Kidney epithelial cell (primary cell): ENCODE measurements at regions not wholly inside any gene's neighbourhood (a gene's known extent, or its start where the extent isn't known, plus 50 kb on each side); places are given as distances from the start of the nearest gene placed in this dataset.
"Not testable (repeated sequence)": the region's sequence is repeated elsewhere in the genome, so short reads cannot be mapped to it uniquely, and the experiment has no call there.

Experiments
- DNase-seq: peaks from one replicate; pipeline ENCODE4 v3.0.0-alpha.2; 2010; ENCODE audit warnings: low read depth
- H3K27me3 ChIP-seq: 2 replicates; pipeline ENCODE4 v1.6.0; 2011; ENCODE audit warnings: low read length; ENCODE audit not compliant: control insufficient read depth, insufficient read depth
- H3K36me3 ChIP-seq: 2 replicates; pipeline ENCODE4 v1.5.1; 2011; ENCODE audit warnings: low read length; ENCODE audit not compliant: control insufficient read depth, insufficient read depth
- H3K4me3 ChIP-seq: 2 replicates; pipeline ENCODE4 v1.5.1; 2011; ENCODE audit warnings: low read depth, mild to moderate bottlenecking, control low read depth, low read length
- TF ChIP-seq, protein P1 (sequence below): IDR thresholded peaks from 2 replicates; pipeline ENCODE4 v1.5.1; 2011; ENCODE audit warnings: mild to moderate bottlenecking, moderate library complexity, low read length, control low read depth, inconsistent platforms; ENCODE audit not compliant: insufficient read depth, poor library complexity, severe bottlenecking

DNA sequence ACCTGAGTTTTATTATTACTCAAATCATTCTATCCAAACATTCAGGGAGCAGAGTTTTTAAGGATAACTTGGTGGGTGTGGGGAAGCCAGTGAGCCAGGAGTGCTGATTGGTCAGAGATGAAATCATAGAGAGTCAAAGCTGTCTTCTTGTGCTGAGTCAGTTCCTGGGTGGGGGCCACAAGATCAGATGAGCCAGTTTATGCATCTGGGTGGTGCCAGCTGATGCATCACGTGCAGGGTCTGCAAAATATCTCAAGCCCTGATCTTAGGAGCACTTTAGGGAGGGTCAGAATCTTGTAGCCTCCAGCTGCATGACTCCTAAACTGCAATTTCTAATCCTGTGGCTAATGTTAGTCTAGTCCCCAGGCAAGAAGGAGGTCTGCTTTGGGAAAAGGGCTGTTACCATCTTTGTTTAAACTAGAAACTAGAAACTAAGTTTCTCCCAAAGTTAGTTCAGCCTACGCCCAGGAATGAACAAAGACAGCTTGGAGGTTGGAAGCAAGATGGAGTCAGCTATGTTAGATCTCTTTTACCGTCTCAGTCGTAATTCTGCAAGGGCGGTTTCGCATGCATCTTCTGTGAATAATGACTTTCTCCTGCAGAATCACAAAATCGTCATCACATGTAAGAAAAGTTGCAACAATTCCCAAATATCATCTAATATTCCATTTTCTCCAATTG, 97.5 kb downstream of the ZNF664 start:
- H3K27me3 ChIP-seq, H3K4me3 ChIP-seq, H3K36me3 ChIP-seq, DNase-seq: not testable (repeated sequence)

DNA sequence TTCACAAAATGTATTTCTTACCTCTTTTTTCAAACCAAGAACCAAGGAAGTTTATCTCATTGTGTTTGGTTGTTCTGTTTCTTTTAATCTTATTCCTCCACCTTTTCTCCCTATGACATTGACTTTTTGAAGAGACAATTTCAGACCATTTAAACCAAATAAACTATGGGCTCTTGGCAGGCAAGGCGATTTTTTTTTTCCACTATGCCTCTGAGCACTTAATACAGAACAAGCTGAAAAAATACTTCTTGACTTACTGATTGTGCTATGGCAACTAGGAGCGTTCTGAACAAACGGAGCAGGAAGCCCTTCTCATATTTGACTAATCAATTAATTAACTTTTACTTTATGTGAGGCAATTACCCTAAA, 98.0 kb downstream of the ZNF664 start:
- TF ChIP-seq, protein P1, sequence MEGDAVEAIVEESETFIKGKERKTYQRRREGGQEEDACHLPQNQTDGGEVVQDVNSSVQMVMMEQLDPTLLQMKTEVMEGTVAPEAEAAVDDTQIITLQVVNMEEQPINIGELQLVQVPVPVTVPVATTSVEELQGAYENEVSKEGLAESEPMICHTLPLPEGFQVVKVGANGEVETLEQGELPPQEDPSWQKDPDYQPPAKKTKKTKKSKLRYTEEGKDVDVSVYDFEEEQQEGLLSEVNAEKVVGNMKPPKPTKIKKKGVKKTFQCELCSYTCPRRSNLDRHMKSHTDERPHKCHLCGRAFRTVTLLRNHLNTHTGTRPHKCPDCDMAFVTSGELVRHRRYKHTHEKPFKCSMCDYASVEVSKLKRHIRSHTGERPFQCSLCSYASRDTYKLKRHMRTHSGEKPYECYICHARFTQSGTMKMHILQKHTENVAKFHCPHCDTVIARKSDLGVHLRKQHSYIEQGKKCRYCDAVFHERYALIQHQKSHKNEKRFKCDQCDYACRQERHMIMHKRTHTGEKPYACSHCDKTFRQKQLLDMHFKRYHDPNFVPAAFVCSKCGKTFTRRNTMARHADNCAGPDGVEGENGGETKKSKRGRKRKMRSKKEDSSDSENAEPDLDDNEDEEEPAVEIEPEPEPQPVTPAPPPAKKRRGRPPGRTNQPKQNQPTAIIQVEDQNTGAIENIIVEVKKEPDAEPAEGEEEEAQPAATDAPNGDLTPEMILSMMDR = no peak
- Histone ChIP-seq H3K27me3 (no peaks in the 10 kb centered on the region), H3K36me3 (no peaks in the 10 kb centered on the region), H3K4me3 (no peak overlapping the region)
- DNase-seq = no peak

- Histone ChIP-seq H3K27me3 (no peaks in the 10 kb centered on the region), H3K4me3 (no peak overlapping the region), H3K36me3 (no peaks in the 10 kb centered on the region)
- TF ChIP-seq, protein P1 = no peak
- no peak for DNase-seq
These were observed 100.5 kb downstream of the ZNF664 start for GRCh38 chr12:124073356-124074035.

- no peaks in the 10 kb centered on the region for H3K27me3 ChIP-seq
- no peaks in the 10 kb centered on the region for H3K36me3 ChIP-seq
- DNase-seq = no peak
- TF ChIP-seq, protein P1 = no peak
- no peak overlapping the region for H3K4me3 ChIP-seq
These were observed 102.8 kb downstream of the ZNF664 start for GRCh38 chr12:124075841-124076240.

GRCh38 chr12:124077701-124078100, 104.7 kb downstream of the ZNF664 start:
- H3K4me3 ChIP-seq = no peak overlapping the region
- TF ChIP-seq, protein P1 = no peak
- no peak for DNase-seq

GRCh38 chr12:124078800-124079199, 105.8 kb downstream of the ZNF664 start:
- no peaks in the 10 kb centered on the region for H3K27me3 ChIP-seq
- TF ChIP-seq, protein P1 = no peak
- DNase-seq = no peak
- no peak overlapping the region for H3K4me3 ChIP-seq
- no peaks in the 10 kb centered on the region for H3K36me3 ChIP-seq

More at GRCh38 chr12:124077701-124078100, 104.7 kb downstream of the ZNF664 start:
- H3K36me3 ChIP-seq = no peaks in the 10 kb centered on the region
- no peaks in the 10 kb centered on the region for H3K27me3 ChIP-seq
